Activated T-cell treated with anti-CD3 and anti-CD28 coated beads, Interleukin-2, amount 50 U/mL, for 48 hours (primary cell): ENCODE measurements at regions not wholly inside any gene's neighbourhood (a gene's known extent, or its start where the extent isn't known, plus 50 kb on each side); places are given as distances from the start of the nearest gene placed in this dataset.
A peak's percentile ranks its signal among the peaks of the same experiment; 100 is the strongest.
"Not testable (repeated sequence)": the region's sequence is repeated elsewhere in the genome, so short reads cannot be mapped to it uniquely, and the experiment has no call there.

Source experiments
- DNase-seq, 2 experiments: peaks; one replicate each; pipeline ENCODE4 v3.0.0-alpha.2; 2020

DNA sequence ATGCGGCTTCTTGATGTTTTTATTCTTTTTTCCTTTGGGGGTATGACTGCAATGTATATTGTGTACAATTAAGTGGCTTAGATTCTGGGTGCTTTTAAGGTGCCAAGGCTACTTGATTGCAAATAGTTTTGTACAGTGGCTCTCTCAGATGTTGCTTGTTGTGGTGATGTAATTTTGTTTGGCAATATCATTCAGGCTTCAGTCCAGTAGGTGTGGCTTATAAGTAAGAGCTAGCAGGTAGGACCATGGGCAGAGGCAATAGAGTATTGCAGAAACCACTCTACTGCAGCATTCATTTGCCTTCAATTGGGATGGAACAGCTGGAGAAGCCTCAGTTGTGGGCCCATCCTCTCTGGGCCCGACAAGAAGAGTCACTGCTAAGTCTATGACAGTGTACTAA is 407.9 kb upstream of the MAN1A1 start:
- no peak for DNase-seq

DNA sequence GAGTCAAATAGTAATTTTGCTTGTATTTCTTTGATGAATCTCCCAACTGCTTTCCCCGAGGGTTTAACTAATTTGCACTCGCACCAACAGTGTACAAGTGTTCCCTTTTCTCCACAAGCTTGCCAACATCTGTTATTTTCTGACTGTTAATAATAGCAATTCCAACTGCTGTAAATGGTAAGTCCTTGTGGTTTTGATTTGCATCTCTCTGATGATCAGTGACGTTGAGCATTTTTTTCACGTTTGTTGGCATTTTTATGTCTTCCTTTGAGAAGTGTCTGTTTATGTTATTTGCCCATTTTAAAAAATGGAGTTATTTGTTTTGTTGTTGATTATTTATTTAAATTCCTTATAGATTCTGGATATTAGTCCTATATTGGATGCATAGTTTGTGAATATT is 399.8 kb upstream of the MAN1A1 start:
- no peak for DNase-seq

DNA sequence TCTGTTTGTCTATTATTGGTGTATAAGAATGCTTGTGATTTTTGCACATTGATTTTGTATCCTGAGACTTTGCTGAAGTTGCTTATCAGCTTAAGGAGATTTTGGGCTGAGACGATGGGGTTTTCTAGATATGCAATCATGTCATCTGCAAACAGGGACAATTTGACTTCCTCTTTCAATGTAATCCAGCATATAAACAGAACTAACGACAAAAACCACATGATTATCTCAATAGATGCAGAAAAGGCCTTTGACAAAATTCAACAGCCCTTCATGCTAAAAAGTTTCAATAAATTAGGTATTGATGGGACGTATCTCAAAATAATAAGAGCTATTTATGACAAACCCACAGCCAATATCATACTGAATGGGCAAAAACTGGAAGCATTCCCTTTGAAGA is 399.0 kb upstream of the MAN1A1 start:
- not testable (repeated sequence) for DNase-seq

DNA sequence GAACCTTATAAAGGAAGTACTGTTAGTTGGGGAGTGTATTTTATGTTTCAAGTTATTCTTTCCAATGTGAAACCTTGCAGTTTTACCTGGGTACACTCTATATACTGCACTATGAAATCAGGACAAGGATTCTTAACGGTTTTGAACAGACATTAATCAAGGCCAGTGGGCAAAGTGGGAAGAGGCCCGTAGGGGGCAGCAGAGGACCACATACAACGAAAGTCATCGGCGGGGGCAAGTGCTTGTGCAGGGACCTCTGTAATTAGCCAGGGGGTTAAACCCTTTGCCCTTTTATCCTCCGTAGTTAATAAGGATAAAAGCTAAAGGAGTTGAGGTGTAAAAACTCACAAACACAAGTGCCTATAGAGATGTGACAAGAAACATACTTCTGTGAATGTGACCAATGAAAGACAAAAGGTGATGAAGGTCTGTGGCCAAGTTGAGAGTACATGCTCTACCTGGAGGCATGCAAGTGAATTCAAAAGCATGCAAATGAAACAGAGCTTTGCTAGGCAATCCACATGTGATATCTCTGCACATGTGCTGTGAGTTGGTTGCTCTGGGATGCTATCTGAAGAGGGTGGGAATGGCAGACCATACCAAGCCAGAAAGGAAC is 392.7 kb upstream of the MAN1A1 start:
- peak; percentile 76 to 77 for DNase-seq

DNA sequence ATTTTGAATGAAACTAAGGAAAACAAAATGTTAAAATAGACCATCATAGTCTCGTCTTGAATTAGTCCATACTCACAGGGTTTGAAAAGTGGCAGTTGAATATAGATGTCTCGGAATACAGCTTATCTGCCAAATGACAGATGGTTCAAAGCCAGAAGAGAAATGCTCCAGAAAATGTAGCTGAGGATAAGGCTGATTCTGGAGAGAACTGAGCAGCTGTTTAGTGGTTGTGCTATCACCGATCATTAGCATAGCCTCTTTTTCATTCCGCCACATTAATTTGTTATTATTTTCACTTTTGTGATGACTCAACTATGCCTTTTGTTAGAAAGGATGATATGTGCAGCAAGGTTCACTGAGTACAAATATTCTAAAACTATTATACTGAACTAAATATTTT is 390.2 kb upstream of the MAN1A1 start:
- no peak for DNase-seq

DNA sequence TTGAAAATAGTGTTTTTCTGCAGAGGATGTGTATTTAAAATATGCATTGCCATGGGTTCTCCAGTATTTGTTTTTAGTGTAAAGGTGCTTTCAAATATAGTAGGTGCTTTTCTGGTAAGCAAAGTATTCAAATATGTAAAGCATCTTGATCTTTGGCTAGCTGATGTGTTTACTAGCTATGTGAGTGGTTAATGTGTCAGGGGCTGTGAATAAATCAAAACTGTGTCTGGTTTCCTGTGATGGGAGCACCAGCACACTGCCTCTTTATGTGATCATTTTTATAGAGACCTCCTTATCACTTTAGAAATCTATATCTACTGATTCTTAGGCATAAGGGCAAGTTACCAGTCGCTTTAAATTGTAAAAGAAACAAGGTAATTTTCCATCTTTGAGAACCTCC is 388.9 kb upstream of the MAN1A1 start:
- DNase-seq: no peak

DNA sequence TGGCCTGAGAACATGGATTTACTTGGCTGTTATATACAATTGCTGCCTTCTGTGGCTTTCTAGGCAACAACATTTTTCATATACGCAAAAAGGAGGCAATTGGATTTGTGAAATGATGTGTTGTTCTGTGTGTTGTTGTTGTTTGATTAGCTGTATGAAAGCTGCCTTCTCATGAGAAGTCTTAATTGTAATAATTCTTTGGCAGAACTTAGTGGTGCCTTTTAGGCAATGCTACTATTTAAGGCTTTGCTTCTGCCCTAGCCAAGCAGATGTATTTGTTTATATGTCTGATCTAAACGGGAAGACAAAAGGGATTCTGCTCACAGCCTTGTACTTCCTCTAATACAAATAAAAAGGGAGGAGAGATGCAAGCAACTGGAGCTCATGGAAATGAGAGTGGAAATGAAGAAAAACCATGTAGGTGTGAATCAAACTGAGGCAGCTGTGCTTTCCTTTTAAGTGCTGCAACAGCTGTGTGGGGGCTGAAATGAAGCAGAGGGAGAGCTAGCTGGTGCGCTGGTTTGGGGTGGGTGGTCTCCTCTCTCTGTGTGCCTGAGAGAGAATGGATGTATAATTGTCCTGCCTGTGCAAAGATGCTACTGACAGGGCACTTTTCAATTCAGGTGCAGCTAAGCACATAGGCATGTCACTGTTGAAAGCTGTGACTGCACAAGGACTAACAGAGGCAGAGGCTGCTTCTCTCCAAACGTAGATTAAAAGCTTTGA is 386.9 kb upstream of the MAN1A1 start:
- no peak for DNase-seq

DNA sequence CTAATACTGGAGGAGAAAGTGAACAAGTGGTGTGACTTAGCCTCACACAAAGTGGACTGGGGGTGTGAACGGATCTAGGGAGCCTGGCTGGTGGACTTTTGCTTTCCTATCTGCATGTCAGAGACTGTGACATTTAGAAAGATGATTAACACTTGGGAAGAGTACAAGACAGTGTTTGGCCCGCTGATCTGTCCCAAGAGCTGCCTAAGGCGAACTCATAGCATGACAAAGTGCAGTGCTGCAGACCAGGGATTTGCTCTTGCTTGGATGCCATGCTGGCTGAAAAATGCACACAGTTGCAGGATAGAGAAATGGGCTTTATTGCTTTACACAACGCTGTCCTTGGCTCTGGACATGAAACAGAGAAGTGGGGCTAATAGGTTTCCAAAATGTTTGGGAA is 386.0 kb upstream of the MAN1A1 start:
- no peak for DNase-seq

DNA sequence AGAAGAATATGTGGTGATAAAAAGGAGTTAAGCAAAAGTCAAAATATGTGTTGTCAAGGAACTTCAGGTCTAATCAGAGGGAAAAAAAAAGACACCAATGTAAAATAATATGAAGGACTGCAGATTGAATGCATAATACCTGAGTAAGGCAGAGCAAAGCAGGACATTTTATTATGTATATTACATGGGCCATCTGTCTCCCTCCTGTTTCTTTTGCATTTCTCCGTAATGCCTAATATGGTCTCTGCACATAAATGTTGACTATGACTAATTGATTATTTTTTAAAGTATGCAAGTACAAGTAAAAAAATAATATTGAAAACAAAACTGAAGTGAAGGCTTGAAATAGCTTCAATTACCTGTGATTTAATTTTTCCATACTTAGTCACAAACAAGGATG is 384.7 kb upstream of the MAN1A1 start:
- DNase-seq: no peak

DNA sequence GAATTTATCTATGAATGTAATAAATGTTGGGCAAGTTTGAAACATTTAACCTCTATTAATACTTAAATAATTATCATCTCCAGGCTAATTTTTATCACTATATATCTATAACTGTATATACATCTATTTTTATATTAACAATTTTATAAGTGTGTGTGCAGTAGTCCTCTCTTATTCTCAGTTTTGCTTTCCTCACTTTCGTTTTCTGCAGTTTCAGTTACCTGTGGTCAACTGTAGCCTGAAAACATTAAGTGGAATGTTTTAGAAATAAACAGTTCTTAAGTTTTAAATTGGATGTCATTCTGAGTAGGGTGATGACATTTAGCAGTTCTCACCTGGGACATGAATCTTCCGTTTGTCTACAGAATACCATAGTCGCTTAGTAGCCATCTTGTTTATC is 379.4 kb upstream of the MAN1A1 start:
- DNase-seq: no peak

DNA sequence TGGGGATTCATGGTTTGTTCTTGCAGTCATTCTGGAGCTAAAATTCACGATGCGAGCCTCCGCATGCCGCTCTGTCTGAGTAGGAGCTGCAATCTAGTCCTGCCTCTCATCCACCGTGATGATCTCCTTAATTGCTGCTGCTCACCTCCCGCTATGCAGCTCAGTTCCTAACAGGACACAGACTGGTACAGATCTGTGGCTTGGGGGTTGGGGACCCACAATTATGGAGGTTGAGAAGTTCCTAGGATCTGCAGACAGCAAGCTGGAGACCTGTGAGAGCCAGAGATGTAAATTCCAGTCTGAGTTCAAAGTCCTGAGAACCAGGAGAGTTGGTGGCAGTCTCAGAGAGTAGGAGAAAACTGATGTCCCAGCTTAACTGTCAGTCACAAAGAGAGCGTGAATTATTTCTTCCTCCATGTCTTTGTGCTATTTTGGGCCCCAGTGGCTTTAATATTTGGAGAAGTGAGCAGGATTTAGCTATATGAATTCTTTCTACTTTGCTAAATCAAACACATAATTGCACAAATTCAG is 378.7 kb upstream of the MAN1A1 start:
- no peak for DNase-seq

DNA sequence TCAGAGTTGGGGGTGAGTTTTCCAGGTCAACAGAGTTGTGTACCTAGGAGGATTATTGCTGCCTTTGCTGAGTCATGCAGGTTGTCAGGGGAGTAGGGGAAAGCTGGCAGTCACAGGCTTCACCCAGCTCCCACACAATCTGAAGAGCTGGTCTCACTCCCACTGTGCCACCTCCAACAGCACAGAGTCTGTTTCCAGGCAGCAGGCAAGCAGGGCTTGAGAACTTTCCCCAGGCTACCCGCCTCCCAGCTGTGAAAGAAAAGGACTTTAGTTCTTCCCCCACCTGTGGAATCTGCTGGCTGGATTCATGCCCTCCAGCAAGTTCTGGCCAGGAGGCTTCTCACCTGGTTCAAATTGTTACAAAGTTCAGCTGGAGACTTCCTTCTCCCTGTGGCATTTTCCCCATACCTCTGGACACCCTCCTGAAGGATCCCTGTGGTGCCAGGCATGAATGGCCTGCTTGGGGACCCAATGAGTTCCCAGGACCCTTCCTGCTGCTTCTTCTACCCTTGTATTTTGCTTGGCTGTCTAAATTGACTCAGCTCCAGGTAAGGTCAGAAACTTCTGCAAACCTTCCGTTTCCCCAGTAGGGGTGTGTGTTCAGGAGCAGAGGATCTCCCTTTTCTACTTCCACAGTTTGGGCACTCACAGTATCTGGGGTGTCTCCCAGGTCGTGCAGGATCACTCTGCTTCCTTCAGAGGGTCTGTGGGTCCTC is 378.1 kb upstream of the MAN1A1 start:
- DNase-seq: no peak

DNA sequence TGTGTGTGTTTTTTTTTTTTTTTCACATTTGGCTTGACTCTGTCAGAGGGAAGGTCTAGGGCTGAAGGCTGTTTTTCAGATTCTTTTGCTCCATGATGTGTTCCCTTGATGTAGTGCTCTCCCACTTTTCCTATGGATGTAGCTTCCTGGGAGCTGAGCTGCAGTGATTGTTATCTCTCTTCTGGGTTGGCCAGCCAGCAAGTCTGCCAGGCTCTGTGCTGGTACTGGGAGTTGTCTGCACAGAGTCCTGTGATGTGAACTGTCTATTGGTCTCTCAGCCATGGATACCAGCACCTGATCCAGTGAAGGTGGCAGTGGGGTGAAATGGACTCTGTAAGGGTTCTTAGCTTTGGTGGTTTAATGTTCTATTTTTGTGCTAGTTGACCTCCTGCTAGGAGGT is 377.4 kb upstream of the MAN1A1 start:
- DNase-seq: not testable (repeated sequence)

DNA sequence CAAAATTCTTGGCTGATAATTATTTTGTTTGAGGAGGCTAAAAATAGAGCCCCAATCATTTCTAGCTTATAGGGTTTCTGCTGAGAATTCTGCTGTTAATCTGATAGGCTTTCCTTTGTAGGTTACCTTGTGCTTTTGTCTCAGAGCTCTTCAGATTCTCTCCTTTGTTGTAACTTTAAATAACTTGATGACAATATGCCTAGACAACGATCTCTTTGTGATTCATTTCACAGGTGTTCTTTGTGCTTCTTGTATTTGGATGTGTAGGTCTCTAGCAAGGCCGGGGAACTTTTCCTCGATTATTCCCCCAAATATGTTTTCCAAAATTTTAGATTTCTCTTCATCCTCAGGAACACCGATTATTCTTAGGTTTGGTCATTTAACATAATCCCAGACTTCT is 376.5 kb upstream of the MAN1A1 start:
- no peak for DNase-seq

DNA sequence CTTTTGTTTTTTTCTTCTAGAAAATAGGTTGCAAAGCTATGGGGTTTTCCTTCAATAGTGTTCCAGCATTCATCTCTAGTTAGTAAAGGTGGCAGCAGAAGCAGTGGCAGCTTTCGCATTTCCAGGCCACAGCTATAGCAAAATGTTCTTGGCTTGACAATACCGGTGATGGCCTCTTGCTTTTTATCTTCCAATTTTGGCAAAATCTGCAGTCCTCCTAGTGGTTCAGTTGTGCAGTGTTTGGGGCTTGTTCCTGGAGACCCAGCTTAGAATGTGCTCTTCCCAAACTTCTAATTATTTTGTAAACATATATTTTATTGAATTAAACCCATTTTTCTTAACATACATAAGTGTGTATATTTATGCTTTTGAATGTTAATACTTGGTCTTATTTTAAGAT is 370.6 kb upstream of the MAN1A1 start:
- DNase-seq: no peak

DNA sequence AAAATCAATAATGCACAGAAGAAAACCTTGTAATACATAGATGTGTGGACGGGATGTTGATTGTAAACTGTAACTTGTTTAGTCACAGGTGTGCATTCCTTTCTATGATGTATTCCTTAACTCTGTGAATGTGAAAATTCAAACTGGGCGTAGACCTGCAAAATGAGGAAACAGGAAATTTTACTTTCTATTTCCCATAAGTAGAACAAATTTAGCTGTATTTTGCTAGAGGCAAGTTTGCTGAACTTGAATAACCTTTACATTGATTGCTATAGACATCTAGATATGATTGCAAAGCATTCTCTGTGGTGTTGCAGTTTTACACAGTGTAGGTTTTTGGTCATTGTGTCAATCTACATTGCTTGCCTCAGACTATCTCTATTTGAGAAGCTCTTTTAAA is 368.4 kb upstream of the MAN1A1 start:
- DNase-seq: no peak

DNA sequence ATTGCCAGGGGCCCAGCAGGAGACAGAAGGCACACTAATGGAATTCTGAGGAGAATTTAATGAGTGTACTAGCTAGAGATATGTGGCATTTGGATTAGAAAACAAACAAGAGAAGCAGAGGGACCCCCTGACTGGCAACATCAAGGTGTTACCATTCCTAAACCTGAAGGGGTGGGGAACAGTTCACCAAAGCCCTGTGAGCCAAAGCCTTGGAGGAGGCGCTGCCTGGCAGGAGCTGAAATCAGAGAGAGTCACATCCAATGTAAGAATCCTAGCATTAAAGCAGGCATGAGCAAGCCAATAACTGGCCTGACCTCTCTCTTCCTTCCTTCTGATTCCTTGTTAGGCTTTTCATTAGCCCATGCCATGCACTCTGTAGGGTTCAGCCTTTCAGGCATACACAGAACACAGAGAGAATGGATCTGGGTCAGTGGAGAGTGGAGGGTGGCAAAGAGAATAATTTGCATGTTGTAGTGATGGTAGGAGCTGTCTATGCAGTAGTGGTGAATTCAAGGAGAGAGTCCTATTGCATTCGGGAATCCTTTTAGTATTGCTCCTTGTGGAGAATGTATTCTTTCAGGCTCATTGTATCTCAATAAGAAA is 367.2 kb upstream of the MAN1A1 start:
- DNase-seq: no peak

DNA sequence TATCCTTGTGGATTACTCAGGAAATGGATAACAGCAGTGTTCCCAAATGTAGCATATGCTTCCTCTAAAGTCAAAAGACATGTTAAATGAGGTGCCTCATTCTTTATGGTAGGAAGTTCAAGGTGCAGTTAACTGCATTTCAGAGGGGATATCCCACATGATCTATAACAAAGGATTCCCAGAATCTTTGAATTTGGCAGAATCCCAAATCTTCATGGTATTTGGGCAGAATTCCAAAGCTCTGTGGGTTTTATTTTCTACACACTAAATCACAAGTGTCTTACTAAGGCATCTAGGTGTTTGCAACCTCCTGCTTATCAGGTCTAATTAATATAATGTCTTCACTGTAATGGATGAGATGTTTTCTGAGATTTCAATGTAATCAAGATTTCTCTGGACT is 364.3 kb upstream of the MAN1A1 start:
- no peak for DNase-seq

DNA sequence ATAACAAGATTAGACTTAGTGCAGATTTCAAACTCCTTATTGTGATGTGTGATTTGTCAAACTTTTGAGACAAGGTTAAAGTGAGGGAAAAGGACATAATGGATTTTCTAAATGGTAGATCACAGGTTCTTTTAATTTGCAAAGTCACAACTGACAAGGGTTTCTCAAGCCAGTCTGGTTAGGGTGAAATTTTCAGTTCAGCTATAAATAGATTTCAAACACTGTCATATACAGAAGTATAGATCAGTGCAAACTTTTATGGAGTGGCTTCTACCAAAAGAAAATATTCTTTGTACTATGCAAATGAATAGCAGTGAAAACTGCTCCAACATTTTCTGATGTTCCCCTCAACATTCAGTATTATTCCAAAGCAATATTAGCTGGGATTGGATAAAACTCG is 337.1 kb upstream of the MAN1A1 start:
- no peak for DNase-seq

DNA sequence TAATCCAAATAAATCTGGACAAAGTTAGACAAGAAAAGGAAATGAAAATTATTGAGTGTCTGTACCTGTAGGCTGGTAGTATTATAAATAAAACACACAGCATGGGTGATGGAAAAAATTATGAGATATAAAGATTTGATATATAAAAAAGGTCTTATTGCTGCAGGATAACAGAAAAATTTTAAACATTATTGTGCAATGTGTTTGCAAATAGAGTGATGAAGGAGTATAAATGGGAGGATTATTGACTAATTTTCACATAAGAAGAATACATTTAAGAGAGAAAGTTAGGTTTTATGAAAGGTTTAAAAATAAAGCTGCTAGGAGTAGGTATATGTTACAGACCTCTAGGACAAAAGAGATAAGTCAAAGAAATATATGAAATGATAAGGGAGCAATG is 336.7 kb upstream of the MAN1A1 start:
- no peak for DNase-seq

DNA sequence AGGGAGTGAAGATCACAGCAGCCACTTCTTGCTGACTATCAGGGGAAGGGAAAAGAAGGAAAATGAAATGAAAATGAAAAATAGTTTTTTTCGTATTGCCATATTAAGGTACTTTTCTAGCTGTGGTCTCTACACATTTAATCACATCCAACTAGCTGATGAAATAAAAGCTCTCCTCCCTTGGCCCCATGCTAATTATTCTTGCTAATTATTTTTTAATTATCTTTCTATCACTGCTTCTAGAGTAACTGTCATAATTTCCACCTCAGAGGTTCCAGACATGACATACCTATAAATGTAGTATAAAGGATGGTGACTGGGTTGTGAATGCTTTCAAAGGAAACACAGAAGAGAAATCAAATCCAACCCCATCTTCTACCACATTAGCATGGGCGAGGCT is 334.1 kb upstream of the MAN1A1 start:
- no peak for DNase-seq

DNA sequence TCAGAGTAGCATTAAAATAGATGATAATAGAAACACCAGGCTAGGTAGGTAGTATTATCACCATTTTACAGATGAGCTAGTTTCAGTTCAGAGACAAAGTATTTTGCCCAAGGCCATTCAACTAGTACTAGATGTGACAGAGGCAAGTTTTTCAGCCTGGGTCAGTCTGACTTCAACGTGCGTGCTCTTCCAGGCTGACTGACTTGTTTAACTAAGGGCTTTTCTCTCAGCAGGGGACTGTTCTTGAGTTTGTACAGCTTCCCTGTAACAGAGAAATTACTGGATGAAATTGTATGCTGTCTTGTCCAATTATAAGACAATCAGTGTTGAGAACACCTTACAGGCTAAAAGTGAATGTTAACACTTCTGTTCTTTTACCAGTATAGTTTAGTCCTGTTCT is 333.5 kb upstream of the MAN1A1 start:
- no peak for DNase-seq

DNA sequence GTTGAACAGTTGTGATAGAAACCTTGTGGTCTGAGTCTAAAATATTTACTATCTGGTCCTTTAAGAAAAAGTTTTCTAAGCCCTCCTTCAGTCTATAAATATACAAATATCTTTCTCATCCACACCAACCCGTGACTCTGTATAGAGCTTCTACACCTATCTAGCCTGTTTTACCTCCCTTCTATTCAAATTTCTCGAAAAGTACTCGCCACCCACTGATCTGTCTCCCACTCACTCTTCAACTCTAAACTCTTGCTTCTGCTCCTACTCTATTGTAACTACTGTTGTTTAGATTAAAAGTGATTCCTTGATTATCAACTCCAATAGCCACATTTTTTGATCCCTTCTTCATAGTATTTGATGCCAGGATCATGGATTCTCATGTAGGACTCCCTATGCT is 329.4 kb upstream of the MAN1A1 start:
- no peak for DNase-seq

DNA sequence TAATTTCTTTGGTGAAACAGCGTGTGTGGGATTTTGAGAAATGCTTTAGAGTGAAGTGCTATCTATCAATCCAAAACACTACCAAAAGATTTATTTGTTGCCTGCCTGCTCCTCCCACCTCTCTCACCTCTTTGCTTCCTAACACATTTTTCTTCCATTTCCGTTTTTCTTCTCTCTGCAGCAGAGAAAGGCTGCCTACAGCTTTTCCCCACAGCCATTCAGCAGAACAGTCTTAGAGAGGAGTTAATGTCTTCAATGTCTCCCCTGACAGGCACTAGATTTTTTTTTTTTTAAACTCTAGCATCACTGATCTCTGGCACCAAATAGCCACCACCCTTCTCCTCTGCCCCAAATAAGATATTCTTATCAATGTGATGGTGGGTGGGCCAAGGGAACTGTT is 327.8 kb upstream of the MAN1A1 start:
- no peak for DNase-seq
